GM19023 (cell line): ENCODE measurements at regions not wholly inside any gene's neighbourhood (a gene's known extent, or its start where the extent isn't known, plus 50 kb on each side); places are given as distances from the start of the nearest gene placed in this dataset.
"Not testable (repeated sequence)": the region's sequence is repeated elsewhere in the genome, so short reads cannot be mapped to it uniquely, and the experiment has no call there.

ENCODE experiments used
- ATAC-seq: cut with Tn5 transposase; IDR thresholded peaks from one replicate; pipeline ENCODE4 v1.9.1; 2021; ENCODE audit warnings: mild to moderate bottlenecking, moderate library complexity; ENCODE audit not compliant: unreplicated experiment

GRCh38 chr1:238672806-238673205 lies 713.6 kb upstream of the CHRM3 start:
- no peak for ATAC-seq

- no peak for ATAC-seq
Observed at GRCh38 chr1:238672262-238672661, 714.1 kb upstream of the CHRM3 start.

GRCh38 chr1:238664139-238664538 lies 722.2 kb upstream of the CHRM3 start:
- ATAC-seq: no peak

- no peak for ATAC-seq
Observed at GRCh38 chr1:238660849-238661248, 725.5 kb upstream of the CHRM3 start.

- no peak for ATAC-seq
Observed at GRCh38 chr1:238658763-238659162, 727.6 kb upstream of the CHRM3 start.

GRCh38 chr1:238653693-238654321 lies 732.6 kb upstream of the CHRM3 start:
- no peak for ATAC-seq

GRCh38 chr1:238652346-238652968 lies 733.9 kb upstream of the CHRM3 start:
- no peak for ATAC-seq

GRCh38 chr1:238649200-238649599 lies 737.2 kb upstream of the CHRM3 start:
- ATAC-seq: no peak

GRCh38 chr1:238648751-238649150 lies 737.6 kb upstream of the CHRM3 start:
- ATAC-seq: no peak

GRCh38 chr1:238648296-238648695 lies 738.1 kb upstream of the CHRM3 start:
- ATAC-seq: no peak

GRCh38 chr1:238647877-238648276 lies 738.5 kb upstream of the CHRM3 start:
- ATAC-seq: no peak

GRCh38 chr1:238642231-238642630 lies 744.1 kb upstream of the CHRM3 start:
- ATAC-seq: no peak

GRCh38 chr1:238639861-238640260 lies 746.5 kb upstream of the CHRM3 start:
- no peak for ATAC-seq

- ATAC-seq: no peak
Observed at GRCh38 chr1:238628110-238628509, 737.4 kb upstream of the ZP4 start.

GRCh38 chr1:238624776-238625175 lies 734.1 kb upstream of the ZP4 start:
- no peak for ATAC-seq

GRCh38 chr1:238621405-238621804 lies 730.7 kb upstream of the ZP4 start:
- ATAC-seq: no peak

- ATAC-seq: no peak
Observed at GRCh38 chr1:238619652-238620051, 728.9 kb upstream of the ZP4 start.

- ATAC-seq: no peak
Observed at GRCh38 chr1:238611406-238611805, 720.7 kb upstream of the ZP4 start.

GRCh38 chr1:238608144-238608543 lies 717.4 kb upstream of the ZP4 start:
- no peak for ATAC-seq

GRCh38 chr1:238606896-238607295 lies 716.2 kb upstream of the ZP4 start:
- ATAC-seq: no peak

GRCh38 chr1:238606457-238606856 lies 715.7 kb upstream of the ZP4 start:
- no peak for ATAC-seq

GRCh38 chr1:238604357-238604756 lies 713.6 kb upstream of the ZP4 start:
- no peak for ATAC-seq

GRCh38 chr1:238601604-238602003 lies 710.9 kb upstream of the ZP4 start:
- ATAC-seq: not testable (repeated sequence)
